GM12892 (cell line): ENCODE measurements at regions not wholly inside any gene's neighbourhood (a gene's known extent, or its start where the extent isn't known, plus 50 kb on each side); places are given as distances from the start of the nearest gene placed in this dataset.

Experiments used
- POLR2A ChIP-seq: IDR thresholded peaks from 2 replicates; pipeline ENCODE4 v1.6.1; 2011; ENCODE audit warnings: low read depth, low read length, control low read depth
- POLR2AphosphoS5 ChIP-seq: IDR thresholded peaks from 2 replicates; pipeline ENCODE4 v1.6.1; 2011; ENCODE audit warnings: low read depth, low read length, control low read depth
- TAF1 ChIP-seq: IDR thresholded peaks from 2 replicates; pipeline ENCODE4 v1.6.1; 2011; ENCODE audit warnings: low read depth, mild to moderate bottlenecking, control low read depth, low read length, borderline replicate concordance

- TF ChIP-seq POLR2A (no peak), POLR2AphosphoS5 (no peak), TAF1 (no peak)
Observed at GRCh38 chr1:222290866-222291265, 257.0 kb downstream of the HHIPL2 start.
